Tibial artery (tissue), 4 donors: ENCODE measurements at regions not wholly inside any gene's neighbourhood (a gene's known extent, or its start where the extent isn't known, plus 50 kb on each side); places are given as distances from the start of the nearest gene placed in this dataset.

Experiments used
- DNase-seq, 2 donors: peaks; one replicate each; pipeline ENCODE4 v3.0.0-alpha.2; 2019
- H3K27ac ChIP-seq, 2 donors: fragments of 200-600 bp; sonication (generic) in 1 of 2; 1 replicate in 1 of 2; 2 replicates in 1 of 2; pipeline ENCODE4 v1.5.1; 2018 to 2019; ENCODE audit warnings: mild to moderate bottlenecking in 1 of 2
- H3K27me3 ChIP-seq, 2 donors: fragments of 200-600 bp; sonication (generic) in 1 of 2; one replicate each; pipeline versions ENCODE4 v1.5.1 to v1.6.0; 2016 to 2019
- H3K36me3 ChIP-seq, 3 donors: fragments of 200-600 bp; sonication (generic) in 2 of 3; one replicate each; pipeline ENCODE4 v1.5.1; 2016 to 2019; ENCODE audit warnings: mild to moderate bottlenecking in 2 of 3
- H3K4me1 ChIP-seq, 4 donors: fragments of 200-600 bp; sonication (generic) in 2 of 4; 1 replicate in 3 of 4; 2 replicates in 1 of 4; pipeline ENCODE4 v1.5.1; 2016 to 2019
- H3K4me3 ChIP-seq, 2 donors: fragments of 200-600 bp; sonication (generic) in 1 of 2; 1 replicate in 1 of 2; 2 replicates in 1 of 2; pipeline ENCODE4 v1.5.1; 2018 to 2019; ENCODE audit warnings: mild to moderate bottlenecking in 2 of 2
- H3K9me3 ChIP-seq, 3 donors: fragments of 200-600 bp; sonication (generic) in 1 of 3; one replicate each; pipeline ENCODE4 v1.5.1; 2016 to 2019
- CTCF ChIP-seq, 2 experiments: fragments of 200-600 bp in 1 of 2; fragments of 450-650 bp in 1 of 2; IDR thresholded peaks; one replicate each; pipeline ENCODE4 v1.5.1; 2017 to 2019; ENCODE audit warnings: antibody characterized with exemption in 2 of 2, mild to moderate bottlenecking in 1 of 2, moderate library complexity in 1 of 2
- intact Hi-C: fragments of 100-400 bp; cut with DNase I; formaldehyde crosslinking; loops from one replicate; pipeline ENCODE4 v1.15.0; 2023; ENCODE audit warnings: low total_unique reads

- intact Hi-C loops = no loop called here
- no peak overlapping the region for H3K4me3 ChIP-seq
- DNase-seq = no peak
- no peaks in the 10 kb centered on the region for H3K9me3 ChIP-seq
- no peak for TF ChIP-seq CTCF (IDR thresholded peaks at IDR 0.05)
- no peaks in the 10 kb centered on the region for H3K36me3 ChIP-seq
- no peak overlapping the region for H3K27ac ChIP-seq
- H3K27me3 ChIP-seq = peaks cover 0 to 24% of the 10 kb centered on the region in 2 donors
- H3K4me1 ChIP-seq = no peaks in the 10 kb centered on the region
Observed at GRCh38 chr1:18038051-18038450, 69.5 kb upstream of the IGSF21 start.

- no peaks in the 10 kb centered on the region for H3K9me3 ChIP-seq
- intact Hi-C loops = no loop called here
- TF ChIP-seq CTCF (IDR thresholded peaks at IDR 0.05) = no peak
- no peak for DNase-seq
- no peak overlapping the region for H3K27ac ChIP-seq
- H3K4me1 ChIP-seq = no peaks in the 10 kb centered on the region
- no peak overlapping the region for H3K4me3 ChIP-seq
- H3K27me3 ChIP-seq = peaks cover 0 to 25% of the 10 kb centered on the region in 2 donors
- no peaks in the 10 kb centered on the region for H3K36me3 ChIP-seq
Observed at GRCh38 chr1:18039102-18039501, 68.5 kb upstream of the IGSF21 start.

- Histone ChIP-seq H3K4me3 (no peak overlapping the region), H3K36me3 (no peaks in the 10 kb centered on the region), H3K27me3 (peaks cover 0 to 42% of the 10 kb centered on the region in 2 donors), H3K4me1 (no peaks in the 10 kb centered on the region), H3K27ac (no peak overlapping the region), H3K9me3 (no peaks in the 10 kb centered on the region)
- intact Hi-C loops = no loop called here
- peak in 1 of 2 donors; percentile 50 for DNase-seq
- no peak for TF ChIP-seq CTCF (IDR thresholded peaks at IDR 0.05)
Observed at GRCh38 chr1:18041102-18041501, 66.5 kb upstream of the IGSF21 start.

GRCh38 chr1:18041685-18042355 is 65.8 kb upstream of the IGSF21 start:
- no peaks in the 10 kb centered on the region for H3K4me1 ChIP-seq
- no peak for DNase-seq
- peaks cover 0 to 47% of the 10 kb centered on the region in 2 donors for H3K27me3 ChIP-seq
- no peak overlapping the region for H3K27ac ChIP-seq
- TF ChIP-seq CTCF (IDR thresholded peaks at IDR 0.05) = no peak
- no peaks in the 10 kb centered on the region for H3K9me3 ChIP-seq
- H3K4me3 ChIP-seq = no peak overlapping the region
- H3K36me3 ChIP-seq = no peaks in the 10 kb centered on the region
- intact Hi-C loops = no loop called here

- Histone ChIP-seq H3K27ac (no peak overlapping the region), H3K36me3 (no peaks in the 10 kb centered on the region), H3K4me3 (no peak overlapping the region), H3K27me3 (peaks cover 0 to 48% of the 10 kb centered on the region in 2 donors), H3K9me3 (no peaks in the 10 kb centered on the region), H3K4me1 (no peaks in the 10 kb centered on the region)
- intact Hi-C loops = no loop called here
- no peak for TF ChIP-seq CTCF (IDR thresholded peaks at IDR 0.05)
- no peak for DNase-seq
Observed at GRCh38 chr1:18043871-18044270, 63.7 kb upstream of the IGSF21 start.

GRCh38 chr1:18045203-18045602 is 62.4 kb upstream of the IGSF21 start:
- intact Hi-C loops = no loop called here
- H3K36me3 ChIP-seq = no peaks in the 10 kb centered on the region
- H3K4me1 ChIP-seq = no peaks in the 10 kb centered on the region
- no peak for DNase-seq
- no peak overlapping the region for H3K27ac ChIP-seq
- no peak overlapping the region for H3K4me3 ChIP-seq
- TF ChIP-seq CTCF (IDR thresholded peaks at IDR 0.05) = no peak
- peaks cover 0 to 48% of the 10 kb centered on the region in 2 donors for H3K27me3 ChIP-seq
- no peaks in the 10 kb centered on the region for H3K9me3 ChIP-seq
